IMR-90 (cell line): ENCODE measurements at regions not wholly inside any gene's neighbourhood (a gene's known extent, or its start where the extent isn't known, plus 50 kb on each side); places are given as distances from the start of the nearest gene placed in this dataset.

Experiments
- ATAC-seq: fragments of 200-7000 bp; cut with Tn5 transposase; 2 replicates; pipeline ENCODE4 v1.9.1; 2020; ENCODE audit warnings: low read depth, mild to moderate bottlenecking, moderate library complexity
- BruUV-seq: library from RNA; stranded (reverse); fragments of 400-500 nt; replicated peaks from 2 replicates; lab custom pipeline; 2021; lab: Mats Ljungman, UMichigan
- CTCF ChIA-PET: fragments of 300-600 bp; formaldehyde crosslinking; extraction: SDS; loops from one replicate; lab custom pipeline; 2021; ENCODE audit warnings: antibody characterized with exemption; lab: Yijun Ruan, JAX
- POLR2A ChIA-PET: fragments of 300-600 bp; sonication (Branson Sonifier 250); formaldehyde crosslinking; loops from one replicate; lab custom pipeline; 2022; ENCODE audit warnings: antibody characterized with exemption; ENCODE audit not compliant: unreplicated experiment; lab: Charles Lee
- DNase-seq: peaks from one replicate; pipeline ENCODE4 v3.0.0; 2013
- H2AFZ ChIP-seq: replicated peaks from 2 replicates; pipeline ENCODE3; 2013; ENCODE audit warnings: low read length, mild to moderate bottlenecking; ENCODE audit not compliant: poor library complexity
- H2AK5ac ChIP-seq: 2 replicates; pipeline ENCODE4 v1.6.1; 2013; ENCODE audit warnings: low read depth, low read length, inconsistent platforms
- H2AK9ac ChIP-seq: replicated peaks from 2 replicates; pipeline ENCODE3; 2013; ENCODE audit warnings: mild to moderate bottlenecking, low read depth, low read length, moderate library complexity; ENCODE audit not compliant: poor library complexity
- H2BK120ac ChIP-seq: 2 replicates; pipeline ENCODE4 v1.6.1; 2013; ENCODE audit warnings: low read depth, low read length, inconsistent platforms
- H2BK15ac ChIP-seq: 3 replicates; pipeline ENCODE4 v1.6.1; 2013; ENCODE audit warnings: low read depth, low read length, inconsistent platforms
- H2BK20ac ChIP-seq: 2 replicates; pipeline ENCODE4 v1.6.1; 2013; ENCODE audit warnings: low read depth, mild to moderate bottlenecking, inconsistent platforms, low read length, moderate library complexity
- H2BK5ac ChIP-seq: 2 replicates; pipeline ENCODE4 v1.6.1; 2013; ENCODE audit warnings: mild to moderate bottlenecking, low read depth, low read length, inconsistent platforms; ENCODE audit not compliant: poor library complexity, severe bottlenecking
- H3K14ac ChIP-seq: replicated peaks from 2 replicates; pipeline ENCODE4 v1.6.1; 2013; ENCODE audit warnings: low read depth, low read length, inconsistent platforms
- H3K18ac ChIP-seq: 2 replicates; pipeline ENCODE4 v1.6.1; 2013; ENCODE audit warnings: low read depth, low read length, control low read depth
- H3K23ac ChIP-seq: 2 replicates; pipeline ENCODE4 v1.6.1; 2013; ENCODE audit warnings: low read depth, low read length, inconsistent platforms
- H3K27ac ChIP-seq: 2 replicates; pipeline ENCODE4 v1.5.1; 2013; ENCODE audit warnings: mild to moderate bottlenecking, control low read depth, low read length; ENCODE audit not compliant: insufficient read depth
- H3K27me3 ChIP-seq: 2 replicates; pipeline ENCODE4 v1.6.1; 2013; ENCODE audit warnings: low read length; ENCODE audit not compliant: control insufficient read depth, insufficient read depth
- H3K36me3 ChIP-seq: 2 replicates; pipeline ENCODE4 v1.6.1; 2013; ENCODE audit warnings: low read length, mixed read lengths; ENCODE audit not compliant: control insufficient read depth, insufficient read depth
- H3K4ac ChIP-seq: 2 replicates; pipeline ENCODE4 v1.6.1; 2013; ENCODE audit warnings: low read depth, low read length, inconsistent platforms
- H3K4me1 ChIP-seq: 2 replicates; pipeline ENCODE4 v1.6.1; 2013; ENCODE audit warnings: low read length, mixed read lengths; ENCODE audit not compliant: control insufficient read depth, insufficient read depth
- H3K4me2 ChIP-seq: 2 replicates; pipeline ENCODE4 v1.6.1; 2013; ENCODE audit warnings: low read depth, mild to moderate bottlenecking, control low read depth, low read length, moderate library complexity
- H3K4me3 ChIP-seq: 2 replicates; pipeline ENCODE4 v1.5.1; 2013; ENCODE audit warnings: low read depth, mild to moderate bottlenecking, control low read depth, low read length, moderate library complexity; ENCODE audit not compliant: insufficient read depth
- H3K56ac ChIP-seq: 2 replicates; pipeline ENCODE4 v1.6.1; 2013; ENCODE audit warnings: low read length, inconsistent platforms; ENCODE audit not compliant: insufficient read depth; ENCODE audit errors: extremely low read depth
- H3K79me1 ChIP-seq, 2 experiments: 2 replicates each; pipeline ENCODE4 v1.6.1; 2013; ENCODE audit warnings: low read length in 2 of 2, inconsistent platforms in 1 of 2, low read depth in 1 of 2
- H3K9ac ChIP-seq: 2 replicates; pipeline ENCODE4 v1.6.1; 2013; ENCODE audit warnings: low read depth, low read length, control low read depth
- H3K9me1 ChIP-seq: 2 replicates; pipeline ENCODE4 v1.6.1; 2013; ENCODE audit warnings: low read length, inconsistent platforms; ENCODE audit not compliant: insufficient read depth
- H3K9me3 ChIP-seq: 2 replicates; pipeline ENCODE4 v1.6.1; 2013; ENCODE audit warnings: low read length; ENCODE audit not compliant: control insufficient read depth, insufficient read depth
- H4K20me1 ChIP-seq: 2 replicates; pipeline ENCODE4 v1.6.1; 2013; ENCODE audit warnings: low read length, inconsistent platforms; ENCODE audit not compliant: insufficient read depth
- H4K5ac ChIP-seq: 2 replicates; pipeline ENCODE4 v1.6.1; 2013; ENCODE audit warnings: mild to moderate bottlenecking, low read depth, low read length, control low read depth
- H4K8ac ChIP-seq, 2 experiments: 2 replicates each; pipeline ENCODE4 v1.6.1; 2013; ENCODE audit warnings: low read depth in 2 of 2, low read length in 2 of 2, control low read depth in 1 of 2, inconsistent platforms in 1 of 2
- H4K91ac ChIP-seq: 2 replicates; pipeline ENCODE4 v1.6.1; 2013; ENCODE audit warnings: low read depth, low read length, inconsistent platforms; ENCODE audit not compliant: insufficient read depth
- BHLHE40 ChIP-seq: fragments of 150-350 bp; IDR thresholded peaks from 2 replicates; pipeline ENCODE4 v1.6.1; 2016; ENCODE audit warnings: mild to moderate bottlenecking, low read depth, low read length
- CEBPB ChIP-seq: IDR thresholded peaks from 2 replicates; pipeline ENCODE4 v1.6.1; 2012; ENCODE audit warnings: low read depth, low read length, improper control_type of control experiment
- CHD1 ChIP-seq: IDR thresholded peaks from 2 replicates; pipeline ENCODE4 v1.6.1; 2012; ENCODE audit warnings: low read depth, low read length, improper control_type of control experiment
- FOS ChIP-seq: fragments of 150-350 bp; IDR thresholded peaks from 2 replicates; pipeline ENCODE4 v1.6.1; 2016; ENCODE audit warnings: low read depth, low read length
- MAFK ChIP-seq: IDR thresholded peaks from 2 replicates; pipeline ENCODE4 v1.6.1; 2012; ENCODE audit warnings: low read depth, low read length, improper control_type of control experiment
- MAZ ChIP-seq: IDR thresholded peaks from 2 replicates; pipeline ENCODE4 v1.6.1; 2012; ENCODE audit warnings: low read depth, mild to moderate bottlenecking, low read length, improper control_type of control experiment, moderate library complexity, borderline replicate concordance
- MXI1 ChIP-seq: IDR thresholded peaks from 2 replicates; pipeline ENCODE4 v1.6.1; 2012; ENCODE audit warnings: low read depth, mild to moderate bottlenecking, low read length, moderate library complexity, borderline replicate concordance
- NFE2L2 ChIP-seq: fragments of 150-350 bp; IDR thresholded peaks from 2 replicates; pipeline ENCODE4 v1.6.1; 2016; ENCODE audit warnings: low read depth, mild to moderate bottlenecking, low read length
- POLR2A ChIP-seq: IDR thresholded peaks from 2 replicates; pipeline ENCODE4 v1.6.1; 2012; ENCODE audit warnings: mild to moderate bottlenecking, low read depth, low read length
- RAD21 ChIP-seq: IDR thresholded peaks from 2 replicates; pipeline ENCODE4 v1.6.1; 2012; ENCODE audit warnings: low read length, improper control_type of control experiment
- RCOR1 ChIP-seq: IDR thresholded peaks from 2 replicates; pipeline ENCODE4 v1.6.1; 2012; ENCODE audit warnings: mild to moderate bottlenecking, low read length, improper control_type of control experiment; ENCODE audit not compliant: insufficient replicate concordance
- RFX5 ChIP-seq: IDR thresholded peaks from 2 replicates; pipeline ENCODE4 v1.8.0; 2012; ENCODE audit warnings: low read depth, mild to moderate bottlenecking, low read length, moderate library complexity
- SMC3 ChIP-seq: fragments of 150-350 bp; IDR thresholded peaks from 2 replicates; pipeline ENCODE4 v1.6.1; 2016; ENCODE audit warnings: low read depth, mild to moderate bottlenecking, antibody characterized with exemption, low read length, moderate library complexity
- WGBS, 2 experiments: methylation state at CpG; one replicate each; pipeline versions ENCODE4 v1.1.5 to v1.1.7; 2013; ENCODE audit warnings: missing lambda C conversion rate in 2 of 2; ENCODE audit not compliant: insufficient read length in 1 of 2; ENCODE audit errors: extremely low coverage in 2 of 2; 5-methylcytosine and 5-hydroxymethylcytosine counted together
- dilution Hi-C: fragments of 300-500 bp; cut with HindIII; formaldehyde crosslinking; loops from one replicate; pipeline ENCODE4 v1.14.3; 2018; ENCODE audit warnings: low sequenced_read_pairs; ENCODE audit not compliant: unreplicated experiment
- in situ Hi-C: fragments of 300-500 bp; cut with MboI; formaldehyde crosslinking; loops from 3 replicates; pipeline ENCODE4 v1.14.3; 2019; ENCODE audit warnings: low sequenced_read_pairs, inconsistent platforms, mixed read lengths
- intact Hi-C: fragments of 100-400 bp; cut with micrococcal nuclease; formaldehyde crosslinking; loops from 2 replicates; pipeline ENCODE4 v1.10.0; 2022
- TF ChIP-seq, protein P1 (sequence below): fragments of 150-350 bp; IDR thresholded peaks from 2 replicates; pipeline ENCODE4 v1.6.1; 2017; ENCODE audit warnings: mild to moderate bottlenecking, antibody characterized with exemption, low read length, low read depth
- TF ChIP-seq, protein P2 (sequence below): fragments of 150-350 bp; IDR thresholded peaks from 2 replicates; pipeline ENCODE4 v1.6.1; 2016; ENCODE audit warnings: low read depth, mild to moderate bottlenecking, low read length, moderate library complexity, borderline replicate concordance
- TF ChIP-seq, protein P3 (sequence below): conservative IDR thresholded peaks from 2 replicates; pipeline ENCODE4 v1.5.1; 2012; ENCODE audit warnings: mild to moderate bottlenecking, low read depth, low read length, improper control_type of control experiment

DNA sequence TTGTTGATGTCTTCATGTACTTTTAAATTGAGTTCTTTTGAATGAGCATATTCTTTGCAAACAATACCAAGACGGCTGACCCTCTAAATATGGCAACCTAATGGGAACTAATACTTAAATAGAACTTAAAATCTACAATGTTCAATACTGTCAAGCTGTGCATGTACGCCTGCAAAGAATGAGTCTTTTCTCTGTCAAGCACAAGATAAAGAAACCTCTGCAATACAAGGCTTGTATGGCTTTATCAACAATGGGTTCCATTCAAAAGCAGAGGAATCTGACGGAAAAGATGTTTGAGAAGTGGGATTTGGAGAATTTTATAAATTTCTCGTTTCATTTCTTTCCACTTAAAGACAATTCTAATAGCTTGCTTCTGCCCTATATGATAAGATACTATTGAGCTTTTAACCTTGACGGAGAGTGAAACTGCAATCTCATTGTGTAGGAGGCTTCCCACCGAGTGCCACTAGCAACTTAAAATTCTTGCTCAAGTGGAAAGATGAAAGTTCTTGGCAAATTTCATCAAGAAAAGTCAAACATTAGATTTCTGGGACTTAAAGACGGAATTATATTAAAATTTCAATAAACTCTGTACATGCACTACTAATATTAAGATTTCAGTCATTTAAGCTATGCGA is 119.8 kb downstream of the RGS21 start:
- intact Hi-C loops (no loop called here), dilution Hi-C loops (no loop called here), in situ Hi-C loops (no loop called here)
- no TSS peak for BruUV-seq
- no peak overlapping the region for H3K4ac ChIP-seq
- TF ChIP-seq, protein P1, sequence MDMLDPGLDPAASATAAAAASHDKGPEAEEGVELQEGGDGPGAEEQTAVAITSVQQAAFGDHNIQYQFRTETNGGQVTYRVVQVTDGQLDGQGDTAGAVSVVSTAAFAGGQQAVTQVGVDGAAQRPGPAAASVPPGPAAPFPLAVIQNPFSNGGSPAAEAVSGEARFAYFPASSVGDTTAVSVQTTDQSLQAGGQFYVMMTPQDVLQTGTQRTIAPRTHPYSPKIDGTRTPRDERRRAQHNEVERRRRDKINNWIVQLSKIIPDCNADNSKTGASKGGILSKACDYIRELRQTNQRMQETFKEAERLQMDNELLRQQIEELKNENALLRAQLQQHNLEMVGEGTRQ = no peak
- TF ChIP-seq RCOR1 (no peak), SMC3 (no peak), RFX5 (no peak), NFE2L2 (no peak), CHD1 (no peak), CEBPB (no peak), MAFK (no peak), MAZ (no peak), POLR2A (no peak), MXI1 (no peak), FOS (no peak), BHLHE40 (no peak), RAD21 (no peak)
- TF ChIP-seq, protein P2, sequence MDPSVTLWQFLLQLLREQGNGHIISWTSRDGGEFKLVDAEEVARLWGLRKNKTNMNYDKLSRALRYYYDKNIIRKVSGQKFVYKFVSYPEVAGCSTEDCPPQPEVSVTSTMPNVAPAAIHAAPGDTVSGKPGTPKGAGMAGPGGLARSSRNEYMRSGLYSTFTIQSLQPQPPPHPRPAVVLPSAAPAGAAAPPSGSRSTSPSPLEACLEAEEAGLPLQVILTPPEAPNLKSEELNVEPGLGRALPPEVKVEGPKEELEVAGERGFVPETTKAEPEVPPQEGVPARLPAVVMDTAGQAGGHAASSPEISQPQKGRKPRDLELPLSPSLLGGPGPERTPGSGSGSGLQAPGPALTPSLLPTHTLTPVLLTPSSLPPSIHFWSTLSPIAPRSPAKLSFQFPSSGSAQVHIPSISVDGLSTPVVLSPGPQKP = no peak
- TF ChIP-seq, protein P3, sequence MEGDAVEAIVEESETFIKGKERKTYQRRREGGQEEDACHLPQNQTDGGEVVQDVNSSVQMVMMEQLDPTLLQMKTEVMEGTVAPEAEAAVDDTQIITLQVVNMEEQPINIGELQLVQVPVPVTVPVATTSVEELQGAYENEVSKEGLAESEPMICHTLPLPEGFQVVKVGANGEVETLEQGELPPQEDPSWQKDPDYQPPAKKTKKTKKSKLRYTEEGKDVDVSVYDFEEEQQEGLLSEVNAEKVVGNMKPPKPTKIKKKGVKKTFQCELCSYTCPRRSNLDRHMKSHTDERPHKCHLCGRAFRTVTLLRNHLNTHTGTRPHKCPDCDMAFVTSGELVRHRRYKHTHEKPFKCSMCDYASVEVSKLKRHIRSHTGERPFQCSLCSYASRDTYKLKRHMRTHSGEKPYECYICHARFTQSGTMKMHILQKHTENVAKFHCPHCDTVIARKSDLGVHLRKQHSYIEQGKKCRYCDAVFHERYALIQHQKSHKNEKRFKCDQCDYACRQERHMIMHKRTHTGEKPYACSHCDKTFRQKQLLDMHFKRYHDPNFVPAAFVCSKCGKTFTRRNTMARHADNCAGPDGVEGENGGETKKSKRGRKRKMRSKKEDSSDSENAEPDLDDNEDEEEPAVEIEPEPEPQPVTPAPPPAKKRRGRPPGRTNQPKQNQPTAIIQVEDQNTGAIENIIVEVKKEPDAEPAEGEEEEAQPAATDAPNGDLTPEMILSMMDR = no peak
- ChIA-PET POLR2A (no interaction called here), CTCF (no interaction called here)
- no peak overlapping the region for H2AK9ac ChIP-seq
- no peaks in the 10 kb centered on the region for H3K27me3 ChIP-seq
- H3K56ac ChIP-seq = no peak overlapping the region
- H3K4me2 ChIP-seq = no peak overlapping the region
- no peak overlapping the region for H2BK15ac ChIP-seq
- no peak overlapping the region for H2AFZ ChIP-seq
- H3K27ac ChIP-seq = no peak overlapping the region
- H3K4me3 ChIP-seq = no peak overlapping the region
- H4K5ac ChIP-seq = no peak overlapping the region
- no peaks in the 10 kb centered on the region for H3K36me3 ChIP-seq
- H3K79me1 ChIP-seq = no peaks in the 10 kb centered on the region
- ATAC-seq (no peak), DNase-seq (no peak)
- H4K8ac ChIP-seq = no peak overlapping the region
- no peak overlapping the region for H4K91ac ChIP-seq
- H3K23ac ChIP-seq = no peak overlapping the region
- H3K9me1 ChIP-seq = no peaks in the 10 kb centered on the region
- H2BK120ac ChIP-seq = no peak overlapping the region
- H3K9ac ChIP-seq = no peak overlapping the region
- H3K9me3 ChIP-seq = no peaks in the 10 kb centered on the region
- no peak overlapping the region for H2BK5ac ChIP-seq
- H3K14ac ChIP-seq = no peak overlapping the region
- H2AK5ac ChIP-seq = no peak overlapping the region
- no peak overlapping the region for H3K18ac ChIP-seq
- no peaks in the 10 kb centered on the region for H4K20me1 ChIP-seq
- H3K4me1 ChIP-seq = peaks cover 4% of the 10 kb centered on the region
- no peak overlapping the region for H2BK20ac ChIP-seq
- WGBS, 2 experiments = no CpG with 5 or more reads among the region's 8 CpGs
